Endothelial cell of umbilical vein (primary cell): ENCODE measurements at regions not wholly inside any gene's neighbourhood (a gene's known extent, or its start where the extent isn't known, plus 50 kb on each side); places are given as distances from the start of the nearest gene placed in this dataset.

ENCODE experiments used
- BruUV-seq: library from RNA; stranded (reverse); fragments of 400-500 nt; replicated peaks from 2 replicates; lab custom pipeline; 2021; lab: Mats Ljungman, UMichigan
- CTCF ChIA-PET: fragments of 300-600, 350-600 bp; sonication (Branson Sonifier 250); formaldehyde crosslinking; loops from one replicate; lab custom pipeline; 2021; ENCODE audit warnings: antibody characterized with exemption, inconsistent platforms; lab: Charles Lee
- POLR2A ChIA-PET: fragments of 300-600, 350-600 bp; sonication (Branson Sonifier 250); formaldehyde crosslinking; loops from one replicate; lab custom pipeline; 2021; ENCODE audit warnings: antibody characterized with exemption, inconsistent platforms; lab: Charles Lee
- DNase-seq: peaks from one replicate; pipeline ENCODE4 v3.0.0-alpha.2; 2011; ENCODE audit warnings: low read depth, low spot score
- FAIRE-seq: peaks from 2 replicates; lab custom pipeline; 2011; peaks lifted over from hg19 to GRCh38; lab: Jason Lieb, UNC
- H2AFZ ChIP-seq: 2 replicates; pipeline ENCODE4 v1.6.0; 2012; ENCODE audit warnings: low read depth, low read length, control low read depth, inconsistent platforms
- H3K27ac ChIP-seq: 2 replicates; pipeline ENCODE4 v1.5.1; 2011; ENCODE audit warnings: low read depth, mild to moderate bottlenecking, control low read depth, low read length, moderate library complexity; ENCODE audit not compliant: insufficient read depth
- H3K27me3 ChIP-seq, 2 experiments: 2 replicates each; pipeline versions ENCODE4 v1.6.0 to v1.6.1; 2011; ENCODE audit warnings: low read length in 2 of 2, mixed read lengths in 1 of 2; ENCODE audit not compliant: control insufficient read depth in 2 of 2, insufficient read depth in 2 of 2
- H3K36me3 ChIP-seq, 2 experiments: 2 replicates in 1 of 2; 3 replicates in 1 of 2; pipeline ENCODE4 v1.5.1; 2011; ENCODE audit warnings: low read length in 2 of 2, mild to moderate bottlenecking in 1 of 2, moderate library complexity in 1 of 2; ENCODE audit not compliant: control insufficient read depth in 2 of 2, insufficient read depth in 2 of 2; ENCODE audit errors: extremely low read depth in 1 of 2
- H3K4me1 ChIP-seq: 3 replicates; pipeline ENCODE4 v1.5.1; 2011; ENCODE audit warnings: mild to moderate bottlenecking, low read length; ENCODE audit not compliant: control insufficient read depth, insufficient read depth; ENCODE audit errors: extremely low read depth
- H3K4me2 ChIP-seq: 2 replicates; pipeline ENCODE4 v1.6.1; 2011; ENCODE audit warnings: low read length, control low read depth, mixed read lengths; ENCODE audit not compliant: insufficient read depth
- H3K4me3 ChIP-seq, 3 experiments: fragments of 200-600 bp in 1 of 3; sonication (generic), shearing (Covaris generic) in 1 of 3; replicated peaks in 1 of 3; 2 replicates each; pipeline ENCODE4 v1.5.1; 2011 to 2016; ENCODE audit warnings: control low read depth in 3 of 3, low read length in 3 of 3, mild to moderate bottlenecking in 2 of 3, inconsistent platforms in 1 of 3, low read depth in 1 of 3, moderate library complexity in 1 of 3; ENCODE audit not compliant: insufficient read depth in 1 of 3
- H3K79me2 ChIP-seq: 2 replicates; pipeline ENCODE4 v1.6.0; 2012; ENCODE audit warnings: low read length, inconsistent platforms; ENCODE audit not compliant: control insufficient read depth, insufficient read depth
- H3K9ac ChIP-seq: replicated peaks from 2 replicates; pipeline ENCODE3; 2011; ENCODE audit warnings: low read length, control low read depth; ENCODE audit not compliant: insufficient read depth; ENCODE audit errors: extremely low read depth
- H3K9me1 ChIP-seq: replicated peaks from 3 replicates; pipeline ENCODE4 v1.6.0; 2011; ENCODE audit warnings: mild to moderate bottlenecking, low read length; ENCODE audit not compliant: control insufficient read depth, insufficient read depth; ENCODE audit errors: extremely low read depth
- H3K9me3 ChIP-seq: replicated peaks from 2 replicates; pipeline ENCODE4 v1.5.1; 2012; ENCODE audit warnings: low read length, inconsistent platforms; ENCODE audit not compliant: control insufficient read depth, insufficient read depth
- H4K20me1 ChIP-seq: replicated peaks from 2 replicates; pipeline ENCODE3; 2011; ENCODE audit warnings: mild to moderate bottlenecking, low read length; ENCODE audit not compliant: control insufficient read depth, insufficient read depth; ENCODE audit errors: extremely low read depth
- CTCF ChIP-seq, 2 donors: IDR thresholded peaks; 1 replicate in 1 of 2; 2 replicates in 1 of 2; pipeline ENCODE4 v1.5.1; 2011; ENCODE audit warnings: low read length in 2 of 2, mild to moderate bottlenecking in 2 of 2, moderate library complexity in 2 of 2, control low read depth in 1 of 2, inconsistent platforms in 1 of 2, low read depth in 1 of 2; ENCODE audit not compliant: insufficient read depth in 1 of 2; ENCODE audit errors: extremely low read depth in 1 of 2
- EZH2 ChIP-seq: IDR thresholded peaks from 2 replicates; pipeline ENCODE4 v1.6.1; 2012; ENCODE audit warnings: borderline replicate concordance, low read depth, mild to moderate bottlenecking, moderate library complexity, low read length, inconsistent platforms; ENCODE audit not compliant: severe bottlenecking
- JUN ChIP-seq: IDR thresholded peaks from 2 replicates; pipeline ENCODE4 v1.6.1; 2011; ENCODE audit warnings: borderline replicate concordance, low read depth; ENCODE audit not compliant: insufficient read length, insufficient read depth
- POLR2A ChIP-seq: IDR thresholded peaks from 2 replicates; pipeline ENCODE4 v1.6.1; 2012; ENCODE audit warnings: low read depth, mild to moderate bottlenecking, control low read depth, low read length
- POLR2AphosphoS5 ChIP-seq: IDR thresholded peaks from 2 replicates; pipeline ENCODE4 v1.6.1; 2012; ENCODE audit warnings: low read depth, mild to moderate bottlenecking, control low read depth, low read length, moderate library complexity; ENCODE audit not compliant: insufficient read depth
- dilution Hi-C: fragments of 300-500 bp; cut with MboI; formaldehyde crosslinking; loops from one replicate; pipeline ENCODE4 v1.15.0; 2019; ENCODE audit warnings: low sequenced_read_pairs; ENCODE audit not compliant: extremely low pct_ligation_motif_present
- intact Hi-C: fragments of 100-400 bp; cut with micrococcal nuclease; formaldehyde crosslinking; loops from one replicate; pipeline ENCODE4 v1.10.0; 2022
- TF ChIP-seq, protein P1 (sequence below): IDR thresholded peaks from 2 replicates; pipeline ENCODE4 v1.6.1; 2011; ENCODE audit not compliant: insufficient read depth, insufficient read length

GRCh38 chr1:94739521-94740061 lies 80.6 kb upstream of the SLC44A3 start:
- no peak for DNase-seq
- Histone ChIP-seq H3K36me3 (no peaks in the 10 kb centered on the region), H3K9me3 (no peaks in the 10 kb centered on the region), H2AFZ (no peak overlapping the region), H3K4me1 (peaks cover 25% of the 10 kb centered on the region), H3K9me1 (no peaks in the 10 kb centered on the region), H3K27ac (no peak overlapping the region), H3K4me2 (no peak overlapping the region), H3K27me3 (no peaks in the 10 kb centered on the region), H4K20me1 (no peaks in the 10 kb centered on the region), H3K79me2 (no peaks in the 10 kb centered on the region), H3K9ac (no peak overlapping the region), H3K4me3 (no peak overlapping the region)
- FAIRE-seq: no peak
- TF ChIP-seq, protein P1, sequence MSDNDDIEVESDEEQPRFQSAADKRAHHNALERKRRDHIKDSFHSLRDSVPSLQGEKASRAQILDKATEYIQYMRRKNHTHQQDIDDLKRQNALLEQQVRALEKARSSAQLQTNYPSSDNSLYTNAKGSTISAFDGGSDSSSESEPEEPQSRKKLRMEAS: no peak
- no peak for TF ChIP-seq POLR2AphosphoS5
- TF ChIP-seq EZH2: no peak
- no peak for TF ChIP-seq POLR2A
- TF ChIP-seq CTCF (IDR thresholded peaks at IDR 0.05; ENCODE audit: extremely low read depth in 1 of 2, insufficient read depth in 1 of 2, low read depth in 1 of 2, low read length in 2 of 2): no peak
- ChIA-PET POLR2A (no interaction called here), CTCF (interaction anchor here (0.7 to 1.2 kb wide), 2 partner anchors 11 to 48 kb away, joined by 3 read pairs; no protein-coding TSS in a partner anchor)
- dilution Hi-C loops: no loop called here
- BruUV-seq: no TSS peak
- intact Hi-C loops: no loop called here

- BruUV-seq: no TSS peak
- Histone ChIP-seq H3K4me3 (no peak overlapping the region), H3K79me2 (no peaks in the 10 kb centered on the region), H3K36me3 (no peaks in the 10 kb centered on the region), H4K20me1 (no peaks in the 10 kb centered on the region), H2AFZ (no peak overlapping the region), H3K4me1 (peaks cover 25% of the 10 kb centered on the region), H3K27ac (no peak overlapping the region), H3K4me2 (no peak overlapping the region), H3K9me3 (no peaks in the 10 kb centered on the region), H3K9me1 (no peaks in the 10 kb centered on the region), H3K27me3 (no peaks in the 10 kb centered on the region), H3K9ac (no peak overlapping the region)
- POLR2A ChIA-PET: no interaction called here
- intact Hi-C loops (no loop called here), dilution Hi-C loops (no loop called here)
- DNase-seq (no peak), FAIRE-seq (no peak)
- no peak for TF ChIP-seq POLR2A
- no peak for TF ChIP-seq JUN
- CTCF ChIA-PET: no interaction called here
These were observed 81.8 kb upstream of the SLC44A3 start for GRCh38 chr1:94738371-94738770.
